Breast epithelium (tissue), 4 donors: ENCODE measurements at regions not wholly inside any gene's neighbourhood (a gene's known extent, or its start where the extent isn't known, plus 50 kb on each side); places are given as distances from the start of the nearest gene placed in this dataset.
"Not testable (repeated sequence)": the region's sequence is repeated elsewhere in the genome, so short reads cannot be mapped to it uniquely, and the experiment has no call there.

Source experiments
- DNase-seq, 2 donors: peaks; one replicate each; pipeline ENCODE4 v3.0.0-alpha.2; 2019; ENCODE audit warnings: low spot score in 2 of 2
- H3K27ac ChIP-seq, 2 donors: fragments of 200-600 bp; sonication (generic) in 1 of 2; one replicate each; pipeline ENCODE4 v1.5.1; 2016 to 2019; ENCODE audit warnings: mild to moderate bottlenecking in 1 of 2
- H3K27me3 ChIP-seq, 2 donors: fragments of 200-600 bp; sonication (generic) in 1 of 2; one replicate each; pipeline versions ENCODE4 v1.5.1 to v1.6.0; 2017 to 2019; ENCODE audit warnings: control low read depth in 1 of 2, mild to moderate bottlenecking in 1 of 2
- H3K36me3 ChIP-seq: fragments of 200-600 bp; one replicate; pipeline ENCODE4 v1.5.1; 2019
- H3K4me1 ChIP-seq, 2 donors: fragments of 200-600 bp; sonication (generic); one replicate each; pipeline ENCODE4 v1.5.1; 2016 to 2019; ENCODE audit warnings: control low read depth in 1 of 2
- H3K4me3 ChIP-seq, 3 donors: fragments of 200-600 bp; sonication (generic); 1 replicate in 2 of 3; 2 replicates in 1 of 3; pipeline ENCODE4 v1.5.1; 2016 to 2019; ENCODE audit warnings: mild to moderate bottlenecking in 3 of 3, moderate library complexity in 2 of 3
- H3K9me3 ChIP-seq, 2 donors: fragments of 200-600 bp; sonication (generic) in 1 of 2; one replicate each; pipeline ENCODE4 v1.5.1; 2016 to 2019; ENCODE audit warnings: control low read depth in 1 of 2
- POLR2A ChIP-seq: fragments of 450-650 bp; IDR thresholded peaks from one replicate; pipeline ENCODE4 v1.6.1; 2016; ENCODE audit warnings: antibody characterized with exemption, mild to moderate bottlenecking, moderate library complexity
- POLR2AphosphoS5 ChIP-seq, 3 donors: sonication (generic); formaldehyde crosslinking; IDR thresholded peaks; one replicate each; pipeline ENCODE4 v1.6.1; 2017; ENCODE audit warnings: antibody characterized with exemption in 3 of 3
- intact Hi-C: fragments of 100-400 bp; cut with DNase I; formaldehyde crosslinking; loops from one replicate; pipeline ENCODE4 v1.15.1; 2023; ENCODE audit warnings: low total_unique reads
- TF ChIP-seq, protein P1 (sequence below), 3 donors: fragments of 450-650 bp; IDR thresholded peaks; one replicate each; pipeline ENCODE4 v1.5.1; 2016 to 2017; ENCODE audit warnings: antibody characterized with exemption in 3 of 3, mild to moderate bottlenecking in 3 of 3, moderate library complexity in 3 of 3

GRCh38 chr14:39592116-39592789, 160.0 kb upstream of the FBXO33 start:
- H3K9me3 ChIP-seq: peaks cover 0 to 3% of the 10 kb centered on the region in 2 donors
- H3K27me3 ChIP-seq: no peaks in the 10 kb centered on the region
- TF ChIP-seq POLR2AphosphoS5 (IDR thresholded peaks at IDR 0.05) (no peak), POLR2A (no peak)
- TF ChIP-seq, protein P1, sequence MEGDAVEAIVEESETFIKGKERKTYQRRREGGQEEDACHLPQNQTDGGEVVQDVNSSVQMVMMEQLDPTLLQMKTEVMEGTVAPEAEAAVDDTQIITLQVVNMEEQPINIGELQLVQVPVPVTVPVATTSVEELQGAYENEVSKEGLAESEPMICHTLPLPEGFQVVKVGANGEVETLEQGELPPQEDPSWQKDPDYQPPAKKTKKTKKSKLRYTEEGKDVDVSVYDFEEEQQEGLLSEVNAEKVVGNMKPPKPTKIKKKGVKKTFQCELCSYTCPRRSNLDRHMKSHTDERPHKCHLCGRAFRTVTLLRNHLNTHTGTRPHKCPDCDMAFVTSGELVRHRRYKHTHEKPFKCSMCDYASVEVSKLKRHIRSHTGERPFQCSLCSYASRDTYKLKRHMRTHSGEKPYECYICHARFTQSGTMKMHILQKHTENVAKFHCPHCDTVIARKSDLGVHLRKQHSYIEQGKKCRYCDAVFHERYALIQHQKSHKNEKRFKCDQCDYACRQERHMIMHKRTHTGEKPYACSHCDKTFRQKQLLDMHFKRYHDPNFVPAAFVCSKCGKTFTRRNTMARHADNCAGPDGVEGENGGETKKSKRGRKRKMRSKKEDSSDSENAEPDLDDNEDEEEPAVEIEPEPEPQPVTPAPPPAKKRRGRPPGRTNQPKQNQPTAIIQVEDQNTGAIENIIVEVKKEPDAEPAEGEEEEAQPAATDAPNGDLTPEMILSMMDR (IDR thresholded peaks at IDR 0.05): no peak
- no peak for DNase-seq
- intact Hi-C loops: no loop called here
- no peaks in the 10 kb centered on the region for H3K36me3 ChIP-seq
- no peak overlapping the region for H3K27ac ChIP-seq
- H3K4me1 ChIP-seq: no peaks in the 10 kb centered on the region
- H3K4me3 ChIP-seq: no peak overlapping the region

DNA sequence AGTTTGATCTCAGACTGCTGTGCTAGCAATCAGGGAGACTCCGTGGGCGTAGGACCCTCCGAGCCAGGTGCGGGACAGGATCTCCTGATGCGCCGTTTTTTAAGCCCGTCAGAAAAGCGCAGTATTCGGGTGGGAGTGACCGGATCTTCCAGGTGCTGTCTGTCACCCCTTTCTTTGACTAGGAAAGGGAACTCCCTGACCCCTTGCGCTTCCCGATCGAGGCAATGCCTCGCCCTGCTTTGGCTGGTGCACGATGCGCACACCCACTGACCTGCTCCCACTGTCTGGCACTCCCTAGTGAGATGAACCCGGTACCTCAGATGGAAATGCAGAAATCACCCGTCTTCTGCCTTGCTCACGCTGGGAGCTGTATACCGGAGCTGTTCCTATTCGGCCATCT, 157.6 kb upstream of the FBXO33 start:
- H3K27me3 ChIP-seq, H3K9me3 ChIP-seq, H3K36me3 ChIP-seq, H3K27ac ChIP-seq, intact Hi-C loops, H3K4me1 ChIP-seq, H3K4me3 ChIP-seq, DNase-seq: not testable (repeated sequence)

DNA sequence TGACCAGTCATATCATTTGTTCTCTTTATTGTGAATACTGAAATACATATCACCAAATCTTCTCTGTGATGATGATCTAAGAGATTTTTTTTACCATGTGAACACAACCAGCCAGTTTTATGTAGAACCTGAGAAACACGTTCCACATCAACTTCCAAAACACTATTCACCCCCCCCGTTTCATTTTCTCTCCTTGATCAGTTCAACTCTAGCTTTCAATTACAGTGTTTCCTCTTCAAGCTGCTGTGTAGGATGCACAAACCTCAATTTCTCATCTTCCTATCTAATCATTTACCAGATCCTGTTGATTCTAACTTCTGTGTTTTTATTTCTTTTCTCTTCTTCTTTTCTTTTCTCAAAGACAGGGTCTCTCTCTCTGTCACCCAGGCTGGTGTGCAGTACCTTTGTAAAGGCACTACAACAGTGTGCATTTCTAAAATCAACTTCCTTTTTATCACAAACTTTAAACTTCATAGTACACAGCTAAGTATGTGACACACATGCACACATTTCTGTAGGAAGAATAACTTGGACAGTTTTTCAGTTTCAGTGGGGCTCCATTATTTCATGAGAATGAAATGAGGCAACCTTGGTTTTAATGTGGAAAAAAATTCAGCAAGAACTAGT, 149.9 kb upstream of the FBXO33 start:
- no peak overlapping the region for H3K4me3 ChIP-seq
- intact Hi-C loops: no loop called here
- no peak overlapping the region for H3K27ac ChIP-seq
- H3K4me1 ChIP-seq: no peaks in the 10 kb centered on the region
- no peaks in the 10 kb centered on the region for H3K36me3 ChIP-seq
- H3K9me3 ChIP-seq: no peaks in the 10 kb centered on the region
- no peak for DNase-seq
- TF ChIP-seq POLR2AphosphoS5 (IDR thresholded peaks at IDR 0.05) (no peak), POLR2A (no peak)
- TF ChIP-seq, protein P1 (IDR thresholded peaks at IDR 0.05): no peak
- no peaks in the 10 kb centered on the region for H3K27me3 ChIP-seq

- Histone ChIP-seq H3K9me3 (no peaks in the 10 kb centered on the region), H3K4me3 (no peak overlapping the region), H3K27ac (no peak overlapping the region), H3K4me1 (no peaks in the 10 kb centered on the region), H3K36me3 (no peaks in the 10 kb centered on the region), H3K27me3 (no peaks in the 10 kb centered on the region)
- TF ChIP-seq, protein P1 (IDR thresholded peaks at IDR 0.05): no peak
- TF ChIP-seq POLR2AphosphoS5 (IDR thresholded peaks at IDR 0.05) (no peak), POLR2A (no peak)
- intact Hi-C loops: no loop called here
- DNase-seq: no peak
Observed at GRCh38 chr14:39581474-39581873, 149.2 kb upstream of the FBXO33 start.

- no peak overlapping the region for H3K4me3 ChIP-seq
Observed at GRCh38 chr14:39580696-39581095, 148.5 kb upstream of the FBXO33 start.

More at GRCh38 chr14:39580696-39581095, 148.5 kb upstream of the FBXO33 start:
- Histone ChIP-seq H3K27ac (no peak overlapping the region), H3K36me3 (no peaks in the 10 kb centered on the region), H3K27me3 (no peaks in the 10 kb centered on the region), H3K9me3 (peaks cover 0 to 8% of the 10 kb centered on the region in 2 donors), H3K4me1 (no peaks in the 10 kb centered on the region)
- DNase-seq: no peak
- no peak for TF ChIP-seq POLR2A
- no peak for TF ChIP-seq POLR2AphosphoS5 (IDR thresholded peaks at IDR 0.05)
- TF ChIP-seq, protein P1 (IDR thresholded peaks at IDR 0.05): no peak
- intact Hi-C loops: no loop called here
